Upper lobe of left lung (tissue), 4 donors: ENCODE measurements at regions not wholly inside any gene's neighbourhood (a gene's known extent, or its start where the extent isn't known, plus 50 kb on each side); places are given as distances from the start of the nearest gene placed in this dataset.

ENCODE experiments used
- POLR2AphosphoS5 ChIP-seq, 2 donors: sonication (generic); formaldehyde crosslinking; IDR thresholded peaks; one replicate each; pipeline ENCODE4 v1.5.1; 2017; ENCODE audit warnings: antibody characterized with exemption in 2 of 2
- TF ChIP-seq, protein P1 (sequence below), 6 experiments: fragments of 450-650 bp in 4 of 6; fragments of 200-600 bp in 2 of 6; sonication (generic) in 2 of 6; IDR thresholded peaks; one replicate each; pipeline ENCODE4 v1.5.1; 2016 to 2019; ENCODE audit warnings: antibody characterized with exemption in 6 of 6

DNA sequence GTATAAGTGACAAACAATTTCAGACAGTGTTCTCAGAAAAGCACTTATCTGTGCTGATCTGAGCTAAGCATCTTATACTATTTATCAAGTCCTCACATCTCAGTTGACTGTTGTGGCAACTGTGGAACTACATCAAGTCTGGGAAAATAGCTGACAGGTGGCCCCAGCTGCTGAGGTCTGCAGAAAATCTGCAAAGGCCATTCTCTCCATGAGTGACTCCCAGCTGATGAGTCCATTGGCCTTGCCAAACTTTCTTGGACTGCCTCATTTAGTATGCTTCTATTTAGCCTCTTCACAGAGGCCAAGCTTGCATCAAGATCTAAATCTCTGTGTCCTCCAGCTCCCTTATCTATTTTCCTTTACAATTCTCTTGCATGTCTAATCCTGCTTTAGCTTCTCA lies 174.5 kb upstream of the RBM19 start:
- TF ChIP-seq, protein P1, sequence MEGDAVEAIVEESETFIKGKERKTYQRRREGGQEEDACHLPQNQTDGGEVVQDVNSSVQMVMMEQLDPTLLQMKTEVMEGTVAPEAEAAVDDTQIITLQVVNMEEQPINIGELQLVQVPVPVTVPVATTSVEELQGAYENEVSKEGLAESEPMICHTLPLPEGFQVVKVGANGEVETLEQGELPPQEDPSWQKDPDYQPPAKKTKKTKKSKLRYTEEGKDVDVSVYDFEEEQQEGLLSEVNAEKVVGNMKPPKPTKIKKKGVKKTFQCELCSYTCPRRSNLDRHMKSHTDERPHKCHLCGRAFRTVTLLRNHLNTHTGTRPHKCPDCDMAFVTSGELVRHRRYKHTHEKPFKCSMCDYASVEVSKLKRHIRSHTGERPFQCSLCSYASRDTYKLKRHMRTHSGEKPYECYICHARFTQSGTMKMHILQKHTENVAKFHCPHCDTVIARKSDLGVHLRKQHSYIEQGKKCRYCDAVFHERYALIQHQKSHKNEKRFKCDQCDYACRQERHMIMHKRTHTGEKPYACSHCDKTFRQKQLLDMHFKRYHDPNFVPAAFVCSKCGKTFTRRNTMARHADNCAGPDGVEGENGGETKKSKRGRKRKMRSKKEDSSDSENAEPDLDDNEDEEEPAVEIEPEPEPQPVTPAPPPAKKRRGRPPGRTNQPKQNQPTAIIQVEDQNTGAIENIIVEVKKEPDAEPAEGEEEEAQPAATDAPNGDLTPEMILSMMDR (IDR thresholded peaks at IDR 0.05), result no peak
- TF ChIP-seq POLR2AphosphoS5 (IDR thresholded peaks at IDR 0.05), result no peak
